ENCODE measurements at regions not wholly inside any gene's neighbourhood (a gene's known extent, or its start where the extent isn't known, plus 50 kb on each side); places are given as distances from the start of the nearest gene placed in this dataset.

DNA sequence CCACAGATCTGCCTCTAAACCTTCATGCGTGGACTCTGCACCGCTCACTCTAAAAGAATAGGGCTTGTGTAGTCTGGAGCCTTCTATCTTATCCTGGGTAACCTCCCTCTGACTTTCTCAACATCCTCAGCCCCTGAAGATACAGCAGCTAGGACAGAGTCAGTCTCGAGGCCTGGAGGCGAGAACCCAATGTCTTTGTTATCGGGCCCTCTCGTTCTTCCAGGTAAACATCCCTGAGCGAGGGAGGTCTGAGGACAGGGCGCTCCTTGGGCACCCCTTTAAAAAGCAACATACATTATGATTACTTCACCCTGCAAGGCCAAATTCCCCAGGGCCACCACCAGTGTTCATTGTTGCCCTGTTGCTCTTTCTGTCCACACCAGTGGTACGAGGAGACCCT lies 75.4 kb upstream of the PRNP start:
- no peak for TF ChIP-seq POLR2AphosphoS5 (IDR thresholded peaks at IDR 0.05)
- TF ChIP-seq, protein P1, sequence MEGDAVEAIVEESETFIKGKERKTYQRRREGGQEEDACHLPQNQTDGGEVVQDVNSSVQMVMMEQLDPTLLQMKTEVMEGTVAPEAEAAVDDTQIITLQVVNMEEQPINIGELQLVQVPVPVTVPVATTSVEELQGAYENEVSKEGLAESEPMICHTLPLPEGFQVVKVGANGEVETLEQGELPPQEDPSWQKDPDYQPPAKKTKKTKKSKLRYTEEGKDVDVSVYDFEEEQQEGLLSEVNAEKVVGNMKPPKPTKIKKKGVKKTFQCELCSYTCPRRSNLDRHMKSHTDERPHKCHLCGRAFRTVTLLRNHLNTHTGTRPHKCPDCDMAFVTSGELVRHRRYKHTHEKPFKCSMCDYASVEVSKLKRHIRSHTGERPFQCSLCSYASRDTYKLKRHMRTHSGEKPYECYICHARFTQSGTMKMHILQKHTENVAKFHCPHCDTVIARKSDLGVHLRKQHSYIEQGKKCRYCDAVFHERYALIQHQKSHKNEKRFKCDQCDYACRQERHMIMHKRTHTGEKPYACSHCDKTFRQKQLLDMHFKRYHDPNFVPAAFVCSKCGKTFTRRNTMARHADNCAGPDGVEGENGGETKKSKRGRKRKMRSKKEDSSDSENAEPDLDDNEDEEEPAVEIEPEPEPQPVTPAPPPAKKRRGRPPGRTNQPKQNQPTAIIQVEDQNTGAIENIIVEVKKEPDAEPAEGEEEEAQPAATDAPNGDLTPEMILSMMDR (IDR thresholded peaks at IDR 0.05 in 8 of 11, conservative IDR thresholded peaks at IDR 0.05 in 3 of 11), result no peak
- TF ChIP-seq POLR2A (IDR thresholded peaks at IDR 0.05), result no peak
- intact Hi-C loops (cut with DNase I; ENCODE audit: low total_unique reads), result no loop called here
- 91 to 96% (median 94%) methylated on average over 9 of the region's 9 CpGs for WGBS, 5 donors

DNA sequence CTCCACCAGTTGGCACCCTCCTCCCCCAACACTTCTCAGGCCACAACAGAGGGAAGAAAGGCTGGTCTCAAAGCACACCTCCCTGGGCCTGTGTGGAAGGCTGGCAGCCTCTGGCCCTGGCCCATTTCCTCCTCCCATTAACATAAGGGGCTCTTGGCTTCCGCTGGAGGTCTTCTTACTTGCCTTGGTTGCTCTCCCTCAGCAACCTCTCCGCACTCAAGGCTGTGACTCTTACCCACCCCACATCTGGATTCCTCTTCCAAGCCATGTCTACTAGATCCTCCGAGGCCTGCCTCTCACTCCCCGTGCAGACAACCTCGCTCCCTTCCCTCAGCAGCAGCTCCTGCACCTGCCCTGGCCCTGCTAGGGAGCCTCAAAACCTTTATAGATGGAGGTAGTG lies 76.7 kb upstream of the PRNP start:
- Histone ChIP-seq H3K9me3 (no peaks in the 10 kb centered on the region), H3K36me3 (no peaks in the 10 kb centered on the region), H3K4me1 (peaks cover 3 to 18% (median 15%) of the 10 kb centered on the region in 6 donors), H3K27me3 (replicated peaks in 1 of 7) (peaks cover 0 to 10% (median 0%) of the 10 kb centered on the region in 7 donors), H3K27ac (no peak overlapping the region), H3K4me3 (no peak overlapping the region)
- intact Hi-C loops (cut with DNase I; ENCODE audit: low total_unique reads), result no loop called here
- 89 to 94% (median 91%) methylated on average over 5 of the region's 5 CpGs for whole genome bisulfite sequencing, 5 donors
- TF ChIP-seq, protein P1 (IDR thresholded peaks at IDR 0.05 in 8 of 11, conservative IDR thresholded peaks at IDR 0.05 in 3 of 11), result no peak
- TF ChIP-seq POLR2A (IDR thresholded peaks at IDR 0.05), result no peak
- no peak for TF ChIP-seq POLR2AphosphoS5 (IDR thresholded peaks at IDR 0.05)
- no peak for DNase-seq

More for the DNA sequence above, 75.4 kb upstream of the PRNP start:
- Histone ChIP-seq H3K9me3 (peaks cover 0 to 6% (median 3%) of the 10 kb centered on the region in 8 donors), H3K4me3 (no peak overlapping the region), H3K4me1 (peaks cover 3 to 19% (median 15%) of the 10 kb centered on the region in 6 donors), H3K27ac (no peak overlapping the region), H3K36me3 (no peaks in the 10 kb centered on the region), H3K27me3 (replicated peaks in 1 of 7) (peaks cover 0 to 10% (median 0%) of the 10 kb centered on the region in 7 donors)
- no peak for DNase-seq

DNA sequence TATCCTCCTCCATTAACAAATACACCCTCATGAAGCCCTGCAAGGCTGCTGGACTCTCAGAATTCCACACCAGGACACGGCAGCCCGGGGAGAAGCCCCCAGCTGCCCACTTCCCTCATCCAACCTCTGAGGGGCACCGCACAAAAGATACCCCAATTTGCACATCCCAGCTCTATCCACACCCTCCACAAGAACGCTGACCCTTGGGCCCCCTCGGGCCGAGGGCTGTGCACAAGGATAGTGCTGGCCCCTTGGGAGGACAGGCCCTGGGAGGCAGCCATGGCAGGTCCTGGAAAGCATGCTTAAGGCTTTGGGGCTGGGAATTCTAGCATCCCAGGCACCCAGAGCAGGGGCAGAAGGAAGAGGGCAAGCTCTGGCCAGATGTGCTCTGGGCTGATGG lies 77.4 kb upstream of the PRNP start:
- DNase-seq, result no peak
- no peak for TF ChIP-seq POLR2A (IDR thresholded peaks at IDR 0.05)
- TF ChIP-seq, protein P1 (IDR thresholded peaks at IDR 0.05 in 8 of 11, conservative IDR thresholded peaks at IDR 0.05 in 3 of 11), result no peak
- no peak for TF ChIP-seq POLR2AphosphoS5 (IDR thresholded peaks at IDR 0.05)
- Histone ChIP-seq H3K9me3 (no peaks in the 10 kb centered on the region), H3K27ac (no peak overlapping the region), H3K36me3 (no peaks in the 10 kb centered on the region), H3K4me1 (peaks cover 3 to 13% (median 9%) of the 10 kb centered on the region in 6 donors), H3K4me3 (no peak overlapping the region), H3K27me3 (replicated peaks in 1 of 7) (peaks cover 0 to 10% (median 0%) of the 10 kb centered on the region in 7 donors)
- WGBS, 5 donors, result 82 to 95% (median 89%) methylated on average over 6 of the region's 6 CpGs
- intact Hi-C loops (cut with DNase I; ENCODE audit: low total_unique reads), result no loop called here

DNA sequence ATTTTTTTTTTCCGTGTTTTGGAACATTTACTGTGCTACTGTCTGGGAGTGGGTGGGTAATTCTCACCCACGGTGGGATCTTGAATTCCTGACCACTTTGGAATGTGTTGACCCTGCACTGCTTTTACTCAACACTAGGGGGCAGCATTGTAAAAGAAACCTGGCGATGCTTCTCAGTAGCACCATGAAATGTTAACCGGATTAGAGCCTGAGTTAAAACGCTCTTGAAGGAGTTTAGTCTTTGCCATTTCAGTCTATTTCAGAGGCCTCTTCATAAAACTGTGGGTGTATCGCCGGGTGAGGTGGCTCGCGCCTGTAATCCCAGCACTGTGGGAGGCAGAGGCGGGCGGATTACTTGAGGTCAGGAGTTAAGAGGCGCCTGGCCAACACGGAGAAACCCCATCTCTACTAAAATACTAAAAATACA lies 79.0 kb upstream of the PRNP start:
- TF ChIP-seq POLR2AphosphoS5 (IDR thresholded peaks at IDR 0.05), result no peak
- TF ChIP-seq, protein P1 (IDR thresholded peaks at IDR 0.05 in 8 of 11, conservative IDR thresholded peaks at IDR 0.05 in 3 of 11), result peak; percentile 82 to 96 (median 91)

More for the DNA sequence above, 79.0 kb upstream of the PRNP start:
- WGBS, 5 donors, result 31 to 43% (median 38%) methylated on average over 13 of the region's 13 CpGs
- Histone ChIP-seq H3K27ac (no peak overlapping the region), H3K36me3 (no peaks in the 10 kb centered on the region), H3K9me3 (no peaks in the 10 kb centered on the region), H3K4me3 (no peak overlapping the region), H3K27me3 (replicated peaks in 1 of 7) (peaks cover 0 to 10% (median 0%) of the 10 kb centered on the region in 7 donors), H3K4me1 (peaks cover 0 to 8% (median 6%) of the 10 kb centered on the region in 6 donors)
- DNase-seq, result no peak
- intact Hi-C loops (cut with DNase I; ENCODE audit: low total_unique reads), result loop anchor here (2.0 kb wide), 1 partner anchor 114 kb away; the partner anchor contains the start of gene PRND
